ENCODE measurements at regions not wholly inside any gene's neighbourhood (a gene's known extent, or its start where the extent isn't known, plus 50 kb on each side); places are given as distances from the start of the nearest gene placed in this dataset.
"Not testable (repeated sequence)": the region's sequence is repeated elsewhere in the genome, so short reads cannot be mapped to it uniquely, and the experiment has no call there.

GRCh38 chr15:69924531-69924930 is 173.2 kb downstream of the TLE3 start:
- intact Hi-C loops (cut with DNase I) = no loop called here
- Histone ChIP-seq H3K36me3 (no peaks in the 10 kb centered on the region), H3K4me1 (no peaks in the 10 kb centered on the region), H3K27ac (no peak overlapping the region), H3K27me3 (no peaks in the 10 kb centered on the region), H3K9me3 (no peaks in the 10 kb centered on the region), H3K4me3 (replicated peaks in 1 of 3) (no peak overlapping the region)
- TF ChIP-seq, protein P1, sequence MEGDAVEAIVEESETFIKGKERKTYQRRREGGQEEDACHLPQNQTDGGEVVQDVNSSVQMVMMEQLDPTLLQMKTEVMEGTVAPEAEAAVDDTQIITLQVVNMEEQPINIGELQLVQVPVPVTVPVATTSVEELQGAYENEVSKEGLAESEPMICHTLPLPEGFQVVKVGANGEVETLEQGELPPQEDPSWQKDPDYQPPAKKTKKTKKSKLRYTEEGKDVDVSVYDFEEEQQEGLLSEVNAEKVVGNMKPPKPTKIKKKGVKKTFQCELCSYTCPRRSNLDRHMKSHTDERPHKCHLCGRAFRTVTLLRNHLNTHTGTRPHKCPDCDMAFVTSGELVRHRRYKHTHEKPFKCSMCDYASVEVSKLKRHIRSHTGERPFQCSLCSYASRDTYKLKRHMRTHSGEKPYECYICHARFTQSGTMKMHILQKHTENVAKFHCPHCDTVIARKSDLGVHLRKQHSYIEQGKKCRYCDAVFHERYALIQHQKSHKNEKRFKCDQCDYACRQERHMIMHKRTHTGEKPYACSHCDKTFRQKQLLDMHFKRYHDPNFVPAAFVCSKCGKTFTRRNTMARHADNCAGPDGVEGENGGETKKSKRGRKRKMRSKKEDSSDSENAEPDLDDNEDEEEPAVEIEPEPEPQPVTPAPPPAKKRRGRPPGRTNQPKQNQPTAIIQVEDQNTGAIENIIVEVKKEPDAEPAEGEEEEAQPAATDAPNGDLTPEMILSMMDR (IDR thresholded peaks at IDR 0.05) = no peak
- no peak for TF ChIP-seq POLR2A (IDR thresholded peaks at IDR 0.05)
- DNase-seq = no peak
- WGBS, 2 donors = 87 to 89% methylated on average over 1 of the region's 1 CpG

DNA sequence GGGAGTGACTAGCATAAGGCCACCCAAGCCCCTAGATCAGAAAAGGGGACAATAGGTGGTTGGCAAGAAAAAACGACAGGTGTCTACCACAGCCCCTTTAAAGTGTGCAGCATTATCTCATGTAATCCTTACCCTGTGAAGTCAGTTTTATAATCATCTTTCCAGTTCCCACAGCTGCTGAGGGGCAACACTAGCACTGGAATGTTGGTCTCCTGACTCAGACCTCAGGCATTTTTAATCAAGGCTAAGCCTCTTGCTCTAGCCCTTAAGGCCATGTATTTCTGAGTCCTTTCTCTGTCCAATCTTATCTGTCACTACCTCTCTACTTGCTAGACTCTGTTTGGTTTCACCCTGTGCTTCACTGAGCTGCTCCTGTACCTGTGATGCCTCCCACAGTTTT is 171.7 kb downstream of the TLE3 start:
- intact Hi-C loops (cut with DNase I) = no loop called here
- no peaks in the 10 kb centered on the region for H3K9me3 ChIP-seq
- TF ChIP-seq, protein P1 (IDR thresholded peaks at IDR 0.05) = no peak
- no peak for TF ChIP-seq POLR2A (IDR thresholded peaks at IDR 0.05)
- DNase-seq = no peak
- 79 to 86% methylated on average over 1 of the region's 1 CpG for WGBS, 2 donors
- no peak overlapping the region for H3K4me3 ChIP-seq (replicated peaks in 1 of 3)
- H3K27ac ChIP-seq = no peak overlapping the region
- no peaks in the 10 kb centered on the region for H3K4me1 ChIP-seq
- H3K27me3 ChIP-seq = no peaks in the 10 kb centered on the region
- H3K36me3 ChIP-seq = no peaks in the 10 kb centered on the region

- no peak for DNase-seq
- WGBS, 2 donors = 50 to 95% methylated on average over 1 of the region's 1 CpG
- Histone ChIP-seq H3K36me3 (no peaks in the 10 kb centered on the region), H3K4me1 (no peaks in the 10 kb centered on the region), H3K27ac (no peak overlapping the region), H3K4me3 (replicated peaks in 1 of 3) (no peak overlapping the region), H3K27me3 (no peaks in the 10 kb centered on the region), H3K9me3 (no peaks in the 10 kb centered on the region)
- intact Hi-C loops (cut with DNase I) = no loop called here
- no peak for TF ChIP-seq POLR2A (IDR thresholded peaks at IDR 0.05)
- TF ChIP-seq, protein P1 (IDR thresholded peaks at IDR 0.05) = no peak
Observed at GRCh38 chr15:69926721-69927120, 171.0 kb downstream of the TLE3 start.

DNA sequence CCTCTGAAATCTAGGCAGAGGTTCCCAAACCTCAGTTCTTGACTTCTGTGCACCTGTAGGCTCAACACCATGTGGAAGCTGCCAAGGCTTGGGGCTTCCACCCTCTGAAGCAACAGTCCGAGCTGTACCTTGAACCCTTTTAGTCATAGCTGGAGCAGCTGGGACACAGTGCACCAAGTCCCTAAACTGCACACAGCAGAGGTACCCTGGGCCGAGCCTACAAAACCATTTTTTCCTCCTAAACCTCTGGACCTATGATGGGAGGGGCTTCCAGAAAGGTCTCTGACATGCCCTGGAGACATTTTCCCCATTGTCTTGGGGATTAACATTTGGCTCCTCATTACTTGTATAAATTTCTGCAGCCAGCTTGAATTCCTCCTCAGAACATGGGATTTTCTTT is 168.8 kb downstream of the TLE3 start:
- H3K27ac ChIP-seq; H3K4me1 ChIP-seq; H3K27me3 ChIP-seq; intact Hi-C loops (cut with DNase I); H3K9me3 ChIP-seq; DNase-seq; H3K36me3 ChIP-seq; H3K4me3 ChIP-seq (replicated peaks in 1 of 3): not testable (repeated sequence)
- WGBS, 2 donors = 93% methylated on average over 1 to 2 of the region's 2 CpGs

DNA sequence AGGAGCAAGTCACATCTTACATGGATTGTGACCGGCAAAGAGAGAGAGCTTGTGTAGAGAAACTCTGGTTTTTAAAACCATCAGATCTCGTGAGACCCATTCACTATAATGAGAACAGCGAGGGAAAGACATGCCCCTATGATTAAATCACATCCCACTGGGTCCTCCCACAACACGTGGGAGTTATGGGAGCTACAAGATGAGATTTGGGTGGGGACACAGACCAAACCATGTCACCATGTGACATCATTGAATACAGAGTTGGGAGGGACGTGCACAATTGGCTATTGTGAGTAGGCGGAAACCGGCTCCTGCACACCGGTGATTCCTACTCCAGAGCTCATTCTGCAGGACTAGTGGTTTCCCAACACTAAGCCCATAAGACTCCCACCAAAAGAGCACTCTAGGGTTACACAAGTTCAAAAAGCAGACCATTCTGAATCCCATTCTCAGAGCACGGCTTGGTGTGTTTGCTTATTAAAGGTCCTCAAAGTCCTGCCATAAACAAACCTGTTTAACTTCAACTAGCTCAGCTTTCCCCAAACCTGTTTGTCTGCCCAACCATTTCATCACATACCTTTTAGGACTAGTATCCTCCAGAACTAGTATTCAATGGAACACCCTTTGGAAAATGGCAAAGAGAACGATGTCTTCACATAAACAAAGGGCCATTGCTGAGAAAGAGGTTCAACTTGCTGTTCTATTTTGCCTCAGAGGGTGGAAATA is 167.6 kb downstream of the TLE3 start:
- intact Hi-C loops (cut with DNase I) = no loop called here
- Histone ChIP-seq H3K4me3 (replicated peaks in 1 of 3) (no peak overlapping the region), H3K4me1 (no peaks in the 10 kb centered on the region), H3K27ac (no peak overlapping the region), H3K9me3 (no peaks in the 10 kb centered on the region), H3K36me3 (no peaks in the 10 kb centered on the region), H3K27me3 (no peaks in the 10 kb centered on the region)
- DNase-seq = no peak
- 75 to 84% methylated on average over 10 of the region's 10 CpGs for WGBS, 2 donors
- TF ChIP-seq, protein P1 (IDR thresholded peaks at IDR 0.05) = no peak
- TF ChIP-seq POLR2A (IDR thresholded peaks at IDR 0.05) = no peak

Data from thyroid gland (tissue), 4 donors.